Transverse colon (tissue), 4 donors: ENCODE measurements at regions not wholly inside any gene's neighbourhood (a gene's known extent, or its start where the extent isn't known, plus 50 kb on each side); places are given as distances from the start of the nearest gene placed in this dataset.

Source experiments
- CTCF ChIP-seq, 5 experiments: fragments of 200-600 bp in 3 of 5; fragments of 450-650 bp in 2 of 5; sonication (generic) in 3 of 5; IDR thresholded peaks; 1 replicate in 2 of 5; 2 replicates in 3 of 5; pipeline ENCODE4 v1.5.1; 2016 to 2017; ENCODE audit warnings: antibody characterized with exemption in 5 of 5, inconsistent platforms in 3 of 5, mild to moderate bottlenecking in 2 of 5, moderate library complexity in 1 of 5
- POLR2A ChIP-seq: fragments of 450-650 bp; IDR thresholded peaks from one replicate; pipeline ENCODE4 v1.6.1; 2016; ENCODE audit warnings: antibody characterized with exemption, mild to moderate bottlenecking, moderate library complexity
- POLR2AphosphoS5 ChIP-seq, 3 donors: sonication (generic); formaldehyde crosslinking; IDR thresholded peaks; one replicate each; pipeline ENCODE4 v1.6.1; 2016; ENCODE audit warnings: antibody characterized with exemption in 3 of 3

GRCh38 chr2:142254031-142254430 lies 123.2 kb upstream of the LRP1B start:
- TF ChIP-seq CTCF (IDR thresholded peaks at IDR 0.05) (no peak), POLR2AphosphoS5 (IDR thresholded peaks at IDR 0.05) (no peak), POLR2A (no peak)
